T-helper 1 cell treated with Interleukin-12 subunit alpha and Interleukin-12 subunit beta and Interleukin-4 antibody, amounts not matched to agents 30 ng/mL and 1 ng/mL, for 36 hours (primary cell): ENCODE measurements at regions not wholly inside any gene's neighbourhood (a gene's known extent, or its start where the extent isn't known, plus 50 kb on each side); places are given as distances from the start of the nearest gene placed in this dataset.
"Not testable (repeated sequence)": the region's sequence is repeated elsewhere in the genome, so short reads cannot be mapped to it uniquely, and the experiment has no call there.

Experiments
- intact Hi-C: fragments of 100-400 bp; cut with micrococcal nuclease; formaldehyde crosslinking; loops from one replicate; pipeline ENCODE4 v1.15.1; 2024

GRCh38 chr7:119783799-119784198, 489.2 kb upstream of the KCND2 start:
- intact Hi-C loops: no loop called here

- intact Hi-C loops: no loop called here
Observed at GRCh38 chr7:119802147-119802546, 470.8 kb upstream of the KCND2 start.

- intact Hi-C loops: no loop called here
Observed at GRCh38 chr7:119825091-119825655, 447.8 kb upstream of the KCND2 start.

- intact Hi-C loops: no loop called here
Observed at GRCh38 chr7:119826547-119826946, 446.4 kb upstream of the KCND2 start.

GRCh38 chr7:119838444-119838843, 434.5 kb upstream of the KCND2 start:
- intact Hi-C loops: no loop called here

GRCh38 chr7:119842337-119842736, 430.6 kb upstream of the KCND2 start:
- intact Hi-C loops: no loop called here

GRCh38 chr7:119842786-119843185, 430.2 kb upstream of the KCND2 start:
- intact Hi-C loops: no loop called here

GRCh38 chr7:119861385-119861784, 411.6 kb upstream of the KCND2 start:
- intact Hi-C loops: no loop called here

GRCh38 chr7:119868387-119868786, 404.6 kb upstream of the KCND2 start:
- intact Hi-C loops: no loop called here

- intact Hi-C loops: no loop called here
Observed at GRCh38 chr7:119879835-119880234, 393.1 kb upstream of the KCND2 start.

GRCh38 chr7:119886007-119886406, 387.0 kb upstream of the KCND2 start:
- intact Hi-C loops: no loop called here

GRCh38 chr7:119886525-119886924, 386.4 kb upstream of the KCND2 start:
- intact Hi-C loops: not testable (repeated sequence)

GRCh38 chr7:119888251-119888650, 384.7 kb upstream of the KCND2 start:
- intact Hi-C loops: no loop called here

GRCh38 chr7:119890631-119891030, 382.3 kb upstream of the KCND2 start:
- intact Hi-C loops: no loop called here

GRCh38 chr7:119895320-119895719, 377.7 kb upstream of the KCND2 start:
- intact Hi-C loops: no loop called here

GRCh38 chr7:119896386-119896785, 376.6 kb upstream of the KCND2 start:
- intact Hi-C loops: no loop called here

GRCh38 chr7:119900996-119901672, 371.8 kb upstream of the KCND2 start:
- intact Hi-C loops: no loop called here

- intact Hi-C loops: no loop called here
Observed at GRCh38 chr7:119903085-119903484, 369.9 kb upstream of the KCND2 start.

GRCh38 chr7:119905495-119905894, 367.5 kb upstream of the KCND2 start:
- intact Hi-C loops: no loop called here

- intact Hi-C loops: no loop called here
Observed at GRCh38 chr7:119908948-119909347, 364.0 kb upstream of the KCND2 start.

- intact Hi-C loops: not testable (repeated sequence)
Observed at GRCh38 chr7:119914119-119914518, 358.9 kb upstream of the KCND2 start.

GRCh38 chr7:119916501-119916900, 356.5 kb upstream of the KCND2 start:
- intact Hi-C loops: no loop called here

- intact Hi-C loops: no loop called here
Observed at GRCh38 chr7:119918185-119918584, 354.8 kb upstream of the KCND2 start.
